ENCODE measurements at regions not wholly inside any gene's neighbourhood (a gene's known extent, or its start where the extent isn't known, plus 50 kb on each side); places are given as distances from the start of the nearest gene placed in this dataset.
"Not testable (repeated sequence)": the region's sequence is repeated elsewhere in the genome, so short reads cannot be mapped to it uniquely, and the experiment has no call there.

- TF ChIP-seq CTCF (IDR thresholded peaks at IDR 0.05; ENCODE audit: low read depth, low read length): no peak
Measured at GRCh38 chr9:88596376-88596775, 61.4 kb downstream of the NXNL2 start.

DNA sequence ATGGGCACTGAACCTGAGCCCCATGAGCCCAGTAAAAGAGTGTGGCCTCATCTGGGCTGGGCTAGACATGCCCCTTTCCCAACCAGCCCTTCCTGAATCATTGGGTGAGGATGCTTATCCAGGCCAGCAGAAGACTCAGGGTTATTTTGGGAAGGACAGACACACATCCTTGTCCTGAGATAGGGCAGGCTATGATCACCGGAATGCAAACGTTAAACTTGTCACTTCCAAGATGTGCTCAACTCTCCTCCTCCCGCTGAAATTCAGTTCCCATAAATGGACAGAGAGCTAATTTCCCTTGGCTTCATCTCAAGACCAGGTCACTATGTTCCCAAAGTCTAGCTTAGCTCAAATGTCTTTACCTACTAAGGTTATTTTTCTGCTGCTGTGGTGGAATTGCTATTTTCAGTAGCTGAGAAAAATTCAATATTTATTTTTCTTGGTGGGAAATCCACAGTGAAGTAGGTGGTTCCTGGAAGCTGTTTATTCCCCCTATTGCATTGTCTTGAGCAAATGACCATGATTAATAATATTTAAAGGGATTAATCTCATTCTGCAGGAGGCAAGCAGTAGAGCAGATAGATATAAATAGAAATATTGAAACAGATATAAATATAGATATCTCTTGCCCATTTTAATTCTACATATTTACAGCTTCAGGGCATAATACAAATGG is 70.0 kb downstream of the NXNL2 start:
- no peak overlapping the region for H3K4me3 ChIP-seq (ENCODE audit: low read depth, low read length)
- no peak for TF ChIP-seq CTCF (IDR thresholded peaks at IDR 0.05; ENCODE audit: low read depth, low read length)

More at GRCh38 chr9:88596376-88596775, 61.4 kb downstream of the NXNL2 start:
- no peak overlapping the region for H3K4me3 ChIP-seq (ENCODE audit: low read depth, low read length)

- TF ChIP-seq CTCF (IDR thresholded peaks at IDR 0.05; ENCODE audit: low read depth, low read length): no peak
- H3K4me3 ChIP-seq (ENCODE audit: low read depth, low read length): no peak overlapping the region
Measured at GRCh38 chr9:88605512-88606362, 70.8 kb downstream of the NXNL2 start.

GRCh38 chr9:88614359-88614758 is 79.4 kb downstream of the NXNL2 start:
- no peak for TF ChIP-seq CTCF (IDR thresholded peaks at IDR 0.05; ENCODE audit: low read depth, low read length)
- no peak overlapping the region for H3K4me3 ChIP-seq (ENCODE audit: low read depth, low read length)

DNA sequence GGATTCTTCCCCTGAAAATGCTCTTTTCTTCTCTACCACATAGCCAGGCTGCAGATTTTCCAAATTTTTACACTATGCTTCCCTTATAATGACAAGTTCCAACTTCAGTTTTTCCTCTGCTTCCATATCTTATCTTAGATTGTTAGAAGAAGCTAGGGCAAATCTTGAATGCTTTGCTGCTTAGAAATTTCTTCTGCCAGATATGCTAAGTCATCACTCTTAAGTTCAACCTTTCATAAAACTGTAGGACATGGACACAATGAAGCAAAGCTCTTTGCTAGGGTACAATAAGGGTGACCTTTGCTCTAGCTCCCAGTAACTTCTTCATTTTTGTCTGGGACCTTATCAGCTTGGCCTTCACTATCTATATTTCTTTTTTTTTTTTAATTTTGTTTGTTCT is 88.7 kb downstream of the NXNL2 start:
- TF ChIP-seq CTCF (IDR thresholded peaks at IDR 0.05; ENCODE audit: low read depth, low read length): no peak

GRCh38 chr9:88628114-88628513 is 93.1 kb downstream of the NXNL2 start:
- TF ChIP-seq CTCF (IDR thresholded peaks at IDR 0.05; ENCODE audit: low read depth, low read length): no peak
- no peak overlapping the region for H3K4me3 ChIP-seq (ENCODE audit: low read depth, low read length)

More for the DNA sequence above, 88.7 kb downstream of the NXNL2 start:
- H3K4me3 ChIP-seq (ENCODE audit: low read depth, low read length): no peak overlapping the region

- no peak for TF ChIP-seq CTCF (IDR thresholded peaks at IDR 0.05; ENCODE audit: low read depth, low read length)
Measured at GRCh38 chr9:88628811-88629210, 93.8 kb downstream of the NXNL2 start.

DNA sequence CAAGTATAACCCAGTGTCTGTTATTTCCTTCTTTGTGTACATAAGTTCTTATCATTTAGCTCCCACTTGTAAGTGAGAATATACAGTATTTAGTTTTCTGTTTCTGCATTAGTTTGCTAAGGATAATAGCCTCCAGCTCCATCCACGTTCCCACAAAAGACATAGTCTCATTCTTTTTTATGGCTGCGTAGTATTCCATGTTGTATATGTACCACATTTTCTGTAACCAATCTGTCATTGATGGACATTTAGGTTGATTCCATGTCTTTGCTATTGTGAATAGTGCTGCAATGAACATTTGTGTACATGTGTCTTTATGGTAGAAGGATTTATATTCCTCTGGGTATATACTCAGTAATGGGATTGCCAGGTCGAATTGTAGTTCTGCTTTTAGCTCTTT is 95.6 kb downstream of the NXNL2 start:
- not testable (repeated sequence) for H3K4me3 ChIP-seq (ENCODE audit: low read depth, low read length)

More at GRCh38 chr9:88628811-88629210, 93.8 kb downstream of the NXNL2 start:
- H3K4me3 ChIP-seq (ENCODE audit: low read depth, low read length): no peak overlapping the region

Measured in WI38 (cell line).